Neural crest cell (in vitro differentiated cells): ENCODE measurements at regions not wholly inside any gene's neighbourhood (a gene's known extent, or its start where the extent isn't known, plus 50 kb on each side); places are given as distances from the start of the nearest gene placed in this dataset.

Source experiments
- DNase-seq: peaks from one replicate; pipeline ENCODE4 v3.0.0; 2021; ENCODE audit warnings: low read depth, mixed read lengths, low spot score
- H3K27ac Mint-ChIP-seq: one replicate; pipeline ENCODE4 v1.8.0; 2021; ENCODE audit warnings: mild to moderate bottlenecking, mixed read lengths; ENCODE audit not compliant: unreplicated experiment
- H3K27me3 Mint-ChIP-seq: 2 replicates; pipeline ENCODE4 v1.8.0; 2021; ENCODE audit warnings: low read depth, mild to moderate bottlenecking, mixed read lengths
- H3K36me3 Mint-ChIP-seq: 2 replicates; pipeline ENCODE4 v1.8.0; 2021; ENCODE audit warnings: low read depth, mild to moderate bottlenecking, mixed read lengths
- H3K4me1 Mint-ChIP-seq: 2 replicates; pipeline ENCODE4 v1.8.0; 2021; ENCODE audit warnings: mixed read lengths
- H3K4me3 Mint-ChIP-seq: one replicate; pipeline ENCODE4 v1.8.0; 2021; ENCODE audit warnings: mild to moderate bottlenecking, mixed read lengths
- H3K9me3 Mint-ChIP-seq: 2 replicates; pipeline ENCODE4 v1.8.0; 2021; ENCODE audit warnings: mixed read lengths
- TF ChIP-seq, protein P1 (sequence below): fragments of 200-600 bp; sonication (generic); conservative IDR thresholded peaks from 2 replicates; pipeline ENCODE4 v1.5.0; 2021; ENCODE audit warnings: antibody characterized with exemption, mild to moderate bottlenecking

DNA sequence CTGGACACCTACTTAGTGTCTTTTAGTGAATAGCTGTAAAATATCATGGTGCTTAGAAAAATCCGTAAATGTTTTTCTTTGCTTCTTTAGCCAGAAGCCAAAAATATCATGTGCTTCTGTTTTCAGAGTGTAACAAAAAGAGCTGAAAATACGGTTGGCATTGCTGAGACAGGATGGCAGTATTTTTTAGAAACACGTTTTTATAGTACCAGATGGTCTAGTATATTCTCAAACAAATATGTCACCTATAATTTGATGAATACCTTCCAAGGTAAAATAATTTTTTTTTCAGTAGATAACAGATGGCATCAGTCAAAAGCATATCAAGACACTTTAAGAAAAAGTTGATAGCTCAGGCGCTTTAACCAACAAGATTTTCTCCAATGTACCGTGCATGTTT lies 326.6 kb downstream of the PHF14 start:
- no peak for DNase-seq
- Mint-ChIP-seq H3K36me3 (no peaks in the 10 kb centered on the region), H3K4me1 (no peaks in the 10 kb centered on the region), H3K4me3 (no peak overlapping the region), H3K27me3 (no peaks in the 10 kb centered on the region), H3K9me3 (peaks cover 7% of the 10 kb centered on the region), H3K27ac (no peak overlapping the region)
- TF ChIP-seq, protein P1, sequence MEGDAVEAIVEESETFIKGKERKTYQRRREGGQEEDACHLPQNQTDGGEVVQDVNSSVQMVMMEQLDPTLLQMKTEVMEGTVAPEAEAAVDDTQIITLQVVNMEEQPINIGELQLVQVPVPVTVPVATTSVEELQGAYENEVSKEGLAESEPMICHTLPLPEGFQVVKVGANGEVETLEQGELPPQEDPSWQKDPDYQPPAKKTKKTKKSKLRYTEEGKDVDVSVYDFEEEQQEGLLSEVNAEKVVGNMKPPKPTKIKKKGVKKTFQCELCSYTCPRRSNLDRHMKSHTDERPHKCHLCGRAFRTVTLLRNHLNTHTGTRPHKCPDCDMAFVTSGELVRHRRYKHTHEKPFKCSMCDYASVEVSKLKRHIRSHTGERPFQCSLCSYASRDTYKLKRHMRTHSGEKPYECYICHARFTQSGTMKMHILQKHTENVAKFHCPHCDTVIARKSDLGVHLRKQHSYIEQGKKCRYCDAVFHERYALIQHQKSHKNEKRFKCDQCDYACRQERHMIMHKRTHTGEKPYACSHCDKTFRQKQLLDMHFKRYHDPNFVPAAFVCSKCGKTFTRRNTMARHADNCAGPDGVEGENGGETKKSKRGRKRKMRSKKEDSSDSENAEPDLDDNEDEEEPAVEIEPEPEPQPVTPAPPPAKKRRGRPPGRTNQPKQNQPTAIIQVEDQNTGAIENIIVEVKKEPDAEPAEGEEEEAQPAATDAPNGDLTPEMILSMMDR: no peak

DNA sequence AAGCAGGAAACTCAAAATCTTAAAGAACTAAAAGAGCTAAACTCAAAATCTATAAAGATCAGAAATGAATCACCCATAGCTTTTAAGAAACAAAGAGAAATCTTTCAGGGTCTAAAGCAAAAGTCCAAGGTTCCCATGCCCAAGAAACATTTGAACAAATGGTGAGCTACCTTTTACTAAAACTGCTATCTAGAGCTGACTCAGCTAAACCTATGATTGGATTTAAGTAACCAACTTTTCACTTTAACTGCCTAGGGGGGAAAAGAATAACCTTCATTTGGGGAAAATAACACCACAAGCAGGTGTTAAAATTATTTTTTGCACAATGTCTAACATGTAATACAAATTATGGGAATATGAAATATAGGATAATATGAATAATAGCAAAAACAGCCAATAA lies 328.4 kb downstream of the PHF14 start:
- no peak for DNase-seq
- H3K4me1 Mint-ChIP-seq: no peaks in the 10 kb centered on the region
- TF ChIP-seq, protein P1: no peak
- H3K36me3 Mint-ChIP-seq: no peaks in the 10 kb centered on the region
- no peak overlapping the region for H3K27ac Mint-ChIP-seq
- H3K27me3 Mint-ChIP-seq: no peaks in the 10 kb centered on the region
- H3K4me3 Mint-ChIP-seq: no peak overlapping the region
- H3K9me3 Mint-ChIP-seq: peaks cover 7% of the 10 kb centered on the region

DNA sequence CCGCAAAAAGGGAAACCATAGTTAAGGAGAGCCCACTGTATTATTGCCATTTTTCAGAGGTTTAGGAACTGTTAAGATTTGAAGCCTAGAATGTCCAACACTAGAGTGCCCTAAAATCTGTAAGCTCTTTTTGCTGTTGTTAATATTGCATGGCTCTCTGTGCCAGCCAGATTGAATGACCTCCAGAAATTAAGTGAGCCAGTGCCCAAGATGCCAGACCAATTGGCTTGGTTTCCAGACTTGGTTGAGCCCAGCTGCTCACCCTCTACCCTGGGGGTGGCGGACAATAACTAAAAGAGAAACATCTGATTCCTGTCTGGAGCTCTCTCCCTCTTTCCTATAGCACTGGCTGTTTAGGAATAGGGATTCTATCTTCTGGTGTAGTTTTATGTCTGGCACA lies 340.1 kb downstream of the PHF14 start:
- Mint-ChIP-seq H3K27ac (no peak overlapping the region), H3K4me3 (no peak overlapping the region), H3K9me3 (peaks cover 2% of the 10 kb centered on the region), H3K4me1 (peaks cover 14% of the 10 kb centered on the region), H3K27me3 (no peaks in the 10 kb centered on the region), H3K36me3 (no peaks in the 10 kb centered on the region)
- TF ChIP-seq, protein P1: no peak
- no peak for DNase-seq

DNA sequence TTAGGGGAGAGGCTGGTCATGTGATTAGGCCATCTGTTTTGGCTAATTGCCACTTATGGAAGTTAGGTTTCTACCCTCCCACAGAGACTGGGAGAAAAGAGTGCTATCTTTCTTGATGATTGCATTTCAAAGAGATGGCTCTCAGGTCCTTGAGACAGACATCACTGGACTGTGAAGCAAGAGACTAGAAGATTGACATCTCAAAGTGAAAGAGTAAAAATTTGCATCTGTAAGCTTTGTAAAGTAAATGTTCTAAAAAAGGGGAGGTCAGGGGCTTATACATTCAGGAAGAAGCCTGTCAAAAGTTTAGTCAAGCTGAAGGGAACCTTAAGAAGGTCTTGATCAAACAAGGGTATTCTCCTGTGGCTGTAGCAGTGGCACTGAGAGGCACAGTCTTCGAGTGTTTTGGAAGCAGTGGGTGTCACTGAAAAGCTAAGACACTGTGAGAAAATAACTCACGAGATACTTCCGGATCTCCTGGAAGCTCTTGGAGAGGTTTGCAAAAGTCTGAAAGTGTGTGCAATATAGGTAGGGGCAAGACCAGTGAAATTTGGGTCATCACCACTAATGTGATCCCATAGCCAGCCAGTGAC lies 342.1 kb downstream of the PHF14 start:
- H3K36me3 Mint-ChIP-seq: no peaks in the 10 kb centered on the region
- DNase-seq: no peak
- H3K4me3 Mint-ChIP-seq: no peak overlapping the region
- H3K9me3 Mint-ChIP-seq: peaks cover 2% of the 10 kb centered on the region
- no peak overlapping the region for H3K27ac Mint-ChIP-seq
- no peaks in the 10 kb centered on the region for H3K27me3 Mint-ChIP-seq
- H3K4me1 Mint-ChIP-seq: peaks cover 14% of the 10 kb centered on the region
- TF ChIP-seq, protein P1: no peak

DNA sequence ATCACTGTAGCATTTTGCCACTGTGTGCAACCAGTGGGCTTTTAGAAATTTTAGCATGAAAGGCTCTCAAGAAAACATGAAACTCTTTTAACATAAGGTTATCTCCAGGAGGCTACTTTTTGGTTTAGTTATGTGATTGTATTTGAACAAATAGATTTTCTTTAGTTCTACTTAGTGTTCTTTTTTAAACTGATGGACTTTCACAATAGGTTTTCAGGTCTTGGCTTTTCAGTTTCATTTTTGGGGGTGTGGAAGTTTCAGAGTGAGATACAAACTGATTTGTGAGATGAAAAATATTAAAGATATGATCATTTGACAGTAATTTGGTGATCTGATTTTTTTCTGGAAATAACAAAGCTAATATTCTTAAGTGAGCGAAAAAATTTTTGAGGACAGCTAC lies 344.1 kb downstream of the PHF14 start:
- H3K9me3 Mint-ChIP-seq: peaks cover 2% of the 10 kb centered on the region
- H3K36me3 Mint-ChIP-seq: peaks cover 1% of the 10 kb centered on the region
- TF ChIP-seq, protein P1: no peak
- no peaks in the 10 kb centered on the region for H3K27me3 Mint-ChIP-seq
- no peak for DNase-seq
- H3K4me1 Mint-ChIP-seq: peaks cover 14% of the 10 kb centered on the region
- no peak overlapping the region for H3K4me3 Mint-ChIP-seq
- peak overlapping the region; percentile 30 for H3K27ac Mint-ChIP-seq
